ENCODE measurements at regions not wholly inside any gene's neighbourhood (a gene's known extent, or its start where the extent isn't known, plus 50 kb on each side); places are given as distances from the start of the nearest gene placed in this dataset.
"Not testable (repeated sequence)": the region's sequence is repeated elsewhere in the genome, so short reads cannot be mapped to it uniquely, and the experiment has no call there.

DNA sequence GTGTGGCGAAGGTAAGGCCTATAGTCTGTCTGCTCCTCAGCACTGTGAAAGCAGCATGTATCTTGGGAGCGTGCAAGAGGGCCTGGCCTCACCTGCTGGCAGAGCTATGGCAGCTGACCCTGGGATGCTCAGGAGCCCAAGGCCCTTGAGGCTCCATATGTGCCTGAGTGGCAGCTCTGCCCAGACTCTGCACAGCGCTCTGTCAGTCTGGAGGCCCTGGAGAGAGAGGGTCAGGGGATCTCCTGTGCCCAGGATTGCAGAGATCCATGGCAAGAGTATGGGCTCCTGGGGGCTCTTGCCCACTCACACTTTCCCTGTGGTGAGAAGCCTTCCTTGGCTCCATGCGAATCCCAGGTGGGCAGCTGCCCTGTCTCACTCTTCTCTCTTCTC, 202.5 kb upstream of the ZNF658 start:
- not testable (repeated sequence) for TF ChIP-seq POLR2A (IDR thresholded peaks at IDR 0.05)
- TF ChIP-seq, protein P1, sequence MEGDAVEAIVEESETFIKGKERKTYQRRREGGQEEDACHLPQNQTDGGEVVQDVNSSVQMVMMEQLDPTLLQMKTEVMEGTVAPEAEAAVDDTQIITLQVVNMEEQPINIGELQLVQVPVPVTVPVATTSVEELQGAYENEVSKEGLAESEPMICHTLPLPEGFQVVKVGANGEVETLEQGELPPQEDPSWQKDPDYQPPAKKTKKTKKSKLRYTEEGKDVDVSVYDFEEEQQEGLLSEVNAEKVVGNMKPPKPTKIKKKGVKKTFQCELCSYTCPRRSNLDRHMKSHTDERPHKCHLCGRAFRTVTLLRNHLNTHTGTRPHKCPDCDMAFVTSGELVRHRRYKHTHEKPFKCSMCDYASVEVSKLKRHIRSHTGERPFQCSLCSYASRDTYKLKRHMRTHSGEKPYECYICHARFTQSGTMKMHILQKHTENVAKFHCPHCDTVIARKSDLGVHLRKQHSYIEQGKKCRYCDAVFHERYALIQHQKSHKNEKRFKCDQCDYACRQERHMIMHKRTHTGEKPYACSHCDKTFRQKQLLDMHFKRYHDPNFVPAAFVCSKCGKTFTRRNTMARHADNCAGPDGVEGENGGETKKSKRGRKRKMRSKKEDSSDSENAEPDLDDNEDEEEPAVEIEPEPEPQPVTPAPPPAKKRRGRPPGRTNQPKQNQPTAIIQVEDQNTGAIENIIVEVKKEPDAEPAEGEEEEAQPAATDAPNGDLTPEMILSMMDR (IDR thresholded peaks at IDR 0.05) = not testable (repeated sequence)

Measured in body of pancreas (tissue), 4 donors.